Endothelial cell of umbilical vein (primary cell): ENCODE measurements at regions not wholly inside any gene's neighbourhood (a gene's known extent, or its start where the extent isn't known, plus 50 kb on each side); places are given as distances from the start of the nearest gene placed in this dataset.

ENCODE experiments used
- BruUV-seq: library from RNA; stranded (reverse); fragments of 400-500 nt; replicated peaks from 2 replicates; lab custom pipeline; 2021; lab: Mats Ljungman, UMichigan
- CTCF ChIA-PET: fragments of 300-600, 350-600 bp; sonication (Branson Sonifier 250); formaldehyde crosslinking; loops from one replicate; lab custom pipeline; 2021; ENCODE audit warnings: antibody characterized with exemption, inconsistent platforms; lab: Charles Lee
- POLR2A ChIA-PET: fragments of 300-600, 350-600 bp; sonication (Branson Sonifier 250); formaldehyde crosslinking; loops from one replicate; lab custom pipeline; 2021; ENCODE audit warnings: antibody characterized with exemption, inconsistent platforms; lab: Charles Lee
- DNase-seq: peaks from one replicate; pipeline ENCODE4 v3.0.0-alpha.2; 2011; ENCODE audit warnings: low read depth, low spot score
- FAIRE-seq: peaks from 2 replicates; lab custom pipeline; 2011; peaks lifted over from hg19 to GRCh38; lab: Jason Lieb, UNC
- H2AFZ ChIP-seq: 2 replicates; pipeline ENCODE4 v1.6.0; 2012; ENCODE audit warnings: low read depth, low read length, control low read depth, inconsistent platforms
- H3K27ac ChIP-seq: 2 replicates; pipeline ENCODE4 v1.5.1; 2011; ENCODE audit warnings: low read depth, mild to moderate bottlenecking, control low read depth, low read length, moderate library complexity; ENCODE audit not compliant: insufficient read depth
- H3K27me3 ChIP-seq, 2 experiments: 2 replicates each; pipeline versions ENCODE4 v1.6.0 to v1.6.1; 2011; ENCODE audit warnings: low read length in 2 of 2, mixed read lengths in 1 of 2; ENCODE audit not compliant: control insufficient read depth in 2 of 2, insufficient read depth in 2 of 2
- H3K36me3 ChIP-seq, 2 experiments: 2 replicates in 1 of 2; 3 replicates in 1 of 2; pipeline ENCODE4 v1.5.1; 2011; ENCODE audit warnings: low read length in 2 of 2, mild to moderate bottlenecking in 1 of 2, moderate library complexity in 1 of 2; ENCODE audit not compliant: control insufficient read depth in 2 of 2, insufficient read depth in 2 of 2; ENCODE audit errors: extremely low read depth in 1 of 2
- H3K4me1 ChIP-seq: 3 replicates; pipeline ENCODE4 v1.5.1; 2011; ENCODE audit warnings: mild to moderate bottlenecking, low read length; ENCODE audit not compliant: control insufficient read depth, insufficient read depth; ENCODE audit errors: extremely low read depth
- H3K4me2 ChIP-seq: 2 replicates; pipeline ENCODE4 v1.6.1; 2011; ENCODE audit warnings: low read length, control low read depth, mixed read lengths; ENCODE audit not compliant: insufficient read depth
- H3K4me3 ChIP-seq, 3 experiments: fragments of 200-600 bp in 1 of 3; sonication (generic), shearing (Covaris generic) in 1 of 3; replicated peaks in 1 of 3; 2 replicates each; pipeline ENCODE4 v1.5.1; 2011 to 2016; ENCODE audit warnings: control low read depth in 3 of 3, low read length in 3 of 3, mild to moderate bottlenecking in 2 of 3, inconsistent platforms in 1 of 3, low read depth in 1 of 3, moderate library complexity in 1 of 3; ENCODE audit not compliant: insufficient read depth in 1 of 3
- H3K79me2 ChIP-seq: 2 replicates; pipeline ENCODE4 v1.6.0; 2012; ENCODE audit warnings: low read length, inconsistent platforms; ENCODE audit not compliant: control insufficient read depth, insufficient read depth
- H3K9ac ChIP-seq: replicated peaks from 2 replicates; pipeline ENCODE3; 2011; ENCODE audit warnings: low read length, control low read depth; ENCODE audit not compliant: insufficient read depth; ENCODE audit errors: extremely low read depth
- H3K9me1 ChIP-seq: replicated peaks from 3 replicates; pipeline ENCODE4 v1.6.0; 2011; ENCODE audit warnings: mild to moderate bottlenecking, low read length; ENCODE audit not compliant: control insufficient read depth, insufficient read depth; ENCODE audit errors: extremely low read depth
- H3K9me3 ChIP-seq: replicated peaks from 2 replicates; pipeline ENCODE4 v1.5.1; 2012; ENCODE audit warnings: low read length, inconsistent platforms; ENCODE audit not compliant: control insufficient read depth, insufficient read depth
- H4K20me1 ChIP-seq: replicated peaks from 2 replicates; pipeline ENCODE3; 2011; ENCODE audit warnings: mild to moderate bottlenecking, low read length; ENCODE audit not compliant: control insufficient read depth, insufficient read depth; ENCODE audit errors: extremely low read depth
- EZH2 ChIP-seq: IDR thresholded peaks from 2 replicates; pipeline ENCODE4 v1.6.1; 2012; ENCODE audit warnings: borderline replicate concordance, low read depth, mild to moderate bottlenecking, moderate library complexity, low read length, inconsistent platforms; ENCODE audit not compliant: severe bottlenecking
- FOS ChIP-seq: IDR thresholded peaks from 2 replicates; pipeline ENCODE4 v1.6.1; 2011; ENCODE audit warnings: mild to moderate bottlenecking, low read length, moderate library complexity, borderline replicate concordance; ENCODE audit not compliant: insufficient read depth
- GATA2 ChIP-seq: IDR thresholded peaks from 2 replicates; pipeline ENCODE4 v1.7.0; 2011; ENCODE audit warnings: low read depth, mild to moderate bottlenecking, moderate library complexity, mixed read lengths, low read length; ENCODE audit not compliant: insufficient read length, insufficient read depth
- JUN ChIP-seq: IDR thresholded peaks from 2 replicates; pipeline ENCODE4 v1.6.1; 2011; ENCODE audit warnings: borderline replicate concordance, low read depth; ENCODE audit not compliant: insufficient read length, insufficient read depth
- MYC ChIP-seq: IDR thresholded peaks from one replicate; pipeline ENCODE4 v1.6.1; 2011; ENCODE audit warnings: mild to moderate bottlenecking, low read depth, low read length
- POLR2A ChIP-seq: IDR thresholded peaks from 2 replicates; pipeline ENCODE4 v1.6.1; 2012; ENCODE audit warnings: low read depth, mild to moderate bottlenecking, control low read depth, low read length
- POLR2AphosphoS5 ChIP-seq: IDR thresholded peaks from 2 replicates; pipeline ENCODE4 v1.6.1; 2012; ENCODE audit warnings: low read depth, mild to moderate bottlenecking, control low read depth, low read length, moderate library complexity; ENCODE audit not compliant: insufficient read depth
- dilution Hi-C: fragments of 300-500 bp; cut with MboI; formaldehyde crosslinking; loops from one replicate; pipeline ENCODE4 v1.15.0; 2019; ENCODE audit warnings: low sequenced_read_pairs; ENCODE audit not compliant: extremely low pct_ligation_motif_present
- intact Hi-C: fragments of 100-400 bp; cut with micrococcal nuclease; formaldehyde crosslinking; loops from one replicate; pipeline ENCODE4 v1.10.0; 2022
- TF ChIP-seq, protein P1 (sequence below), 2 donors: IDR thresholded peaks; 1 replicate in 1 of 2; 2 replicates in 1 of 2; pipeline ENCODE4 v1.5.1; 2011; ENCODE audit warnings: low read length in 2 of 2, mild to moderate bottlenecking in 2 of 2, moderate library complexity in 2 of 2, control low read depth in 1 of 2, inconsistent platforms in 1 of 2, low read depth in 1 of 2; ENCODE audit not compliant: insufficient read depth in 1 of 2; ENCODE audit errors: extremely low read depth in 1 of 2
- TF ChIP-seq, protein P2 (sequence below): IDR thresholded peaks from 2 replicates; pipeline ENCODE4 v1.6.1; 2011; ENCODE audit not compliant: insufficient read depth, insufficient read length

DNA sequence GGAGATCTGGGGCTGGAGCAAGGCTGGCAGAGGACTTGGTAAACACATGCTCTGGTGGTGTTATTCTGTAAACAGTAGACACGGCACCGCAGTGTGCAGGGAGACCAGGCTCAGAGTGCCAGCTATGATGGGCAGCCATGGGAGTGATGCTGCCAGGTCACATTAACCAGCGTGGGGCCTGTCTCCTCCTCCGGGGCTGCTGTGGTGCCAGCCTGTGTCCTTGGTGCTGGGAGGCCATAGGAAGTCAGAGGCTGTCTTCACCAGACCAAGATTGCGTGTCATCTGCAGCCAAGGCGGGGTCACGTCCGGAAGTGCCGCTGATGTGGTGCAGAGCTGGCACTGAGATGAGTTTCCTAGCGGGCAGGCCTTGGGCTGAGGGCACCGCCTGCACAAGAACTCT is 236.0 kb downstream of the GLRX3 start:
- H3K27ac ChIP-seq: no peak overlapping the region
- no peak for DNase-seq
- no peaks in the 10 kb centered on the region for H4K20me1 ChIP-seq
- H3K9ac ChIP-seq: no peak overlapping the region
- POLR2A ChIA-PET: no interaction called here
- H2AFZ ChIP-seq: no peak overlapping the region
- peaks cover 5% of the 10 kb centered on the region for H3K9me3 ChIP-seq
- H3K79me2 ChIP-seq: no peaks in the 10 kb centered on the region
- no peak overlapping the region for H3K4me2 ChIP-seq
- H3K27me3 ChIP-seq: no peaks in the 10 kb centered on the region
- BruUV-seq: no TSS peak
- no peak for FAIRE-seq
- no peak for TF ChIP-seq POLR2AphosphoS5
- TF ChIP-seq POLR2A: no peak
- no peak for TF ChIP-seq GATA2
- no peak for TF ChIP-seq MYC
- TF ChIP-seq, protein P1, sequence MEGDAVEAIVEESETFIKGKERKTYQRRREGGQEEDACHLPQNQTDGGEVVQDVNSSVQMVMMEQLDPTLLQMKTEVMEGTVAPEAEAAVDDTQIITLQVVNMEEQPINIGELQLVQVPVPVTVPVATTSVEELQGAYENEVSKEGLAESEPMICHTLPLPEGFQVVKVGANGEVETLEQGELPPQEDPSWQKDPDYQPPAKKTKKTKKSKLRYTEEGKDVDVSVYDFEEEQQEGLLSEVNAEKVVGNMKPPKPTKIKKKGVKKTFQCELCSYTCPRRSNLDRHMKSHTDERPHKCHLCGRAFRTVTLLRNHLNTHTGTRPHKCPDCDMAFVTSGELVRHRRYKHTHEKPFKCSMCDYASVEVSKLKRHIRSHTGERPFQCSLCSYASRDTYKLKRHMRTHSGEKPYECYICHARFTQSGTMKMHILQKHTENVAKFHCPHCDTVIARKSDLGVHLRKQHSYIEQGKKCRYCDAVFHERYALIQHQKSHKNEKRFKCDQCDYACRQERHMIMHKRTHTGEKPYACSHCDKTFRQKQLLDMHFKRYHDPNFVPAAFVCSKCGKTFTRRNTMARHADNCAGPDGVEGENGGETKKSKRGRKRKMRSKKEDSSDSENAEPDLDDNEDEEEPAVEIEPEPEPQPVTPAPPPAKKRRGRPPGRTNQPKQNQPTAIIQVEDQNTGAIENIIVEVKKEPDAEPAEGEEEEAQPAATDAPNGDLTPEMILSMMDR (IDR thresholded peaks at IDR 0.05; ENCODE audit: extremely low read depth in 1 of 2, insufficient read depth in 1 of 2, low read depth in 1 of 2, low read length in 2 of 2): no peak
- TF ChIP-seq, protein P2, sequence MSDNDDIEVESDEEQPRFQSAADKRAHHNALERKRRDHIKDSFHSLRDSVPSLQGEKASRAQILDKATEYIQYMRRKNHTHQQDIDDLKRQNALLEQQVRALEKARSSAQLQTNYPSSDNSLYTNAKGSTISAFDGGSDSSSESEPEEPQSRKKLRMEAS: no peak
- TF ChIP-seq FOS: no peak
- no peak for TF ChIP-seq JUN
- no peak for TF ChIP-seq EZH2
- intact Hi-C loops (no loop called here), dilution Hi-C loops (no loop called here)
- no peaks in the 10 kb centered on the region for H3K36me3 ChIP-seq
- no peak overlapping the region for H3K4me3 ChIP-seq
- no peaks in the 10 kb centered on the region for H3K9me1 ChIP-seq
- no peaks in the 10 kb centered on the region for H3K4me1 ChIP-seq
- CTCF ChIA-PET: no interaction called here
